ENCODE measurements at regions not wholly inside any gene's neighbourhood (a gene's known extent, or its start where the extent isn't known, plus 50 kb on each side); places are given as distances from the start of the nearest gene placed in this dataset.

DNA sequence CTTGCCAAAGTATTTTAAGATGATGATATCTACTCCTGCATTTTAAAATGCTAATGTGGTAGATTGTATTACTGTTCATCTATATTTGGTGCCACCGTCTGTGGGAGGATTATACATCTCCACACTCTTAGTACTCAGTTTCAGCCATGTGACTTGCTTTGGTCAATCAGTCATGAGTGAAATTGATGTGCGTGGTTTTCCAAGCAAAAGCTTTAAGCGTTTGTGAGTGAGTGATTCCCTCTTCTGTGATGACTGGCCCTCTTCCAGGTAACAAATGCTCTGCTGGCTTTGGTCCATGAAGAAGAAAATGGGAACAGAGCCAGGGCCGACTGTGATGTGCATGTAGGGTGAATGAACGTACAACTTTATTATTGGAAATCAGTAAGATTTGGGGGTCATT is 330.4 kb downstream of the LPIN1 start:
- Histone ChIP-seq H3K9me2 (ENCODE audit: insufficient read depth) (no peaks in the 10 kb centered on the region), H3K9me3 (ENCODE audit: control insufficient read depth in 1 of 2, insufficient read depth in 1 of 2, low read depth in 1 of 2, low read length in 2 of 2) (no peaks in the 10 kb centered on the region), H2AFZ (ENCODE audit: low read depth, low read length, poor library complexity, severe bottlenecking) (no peak overlapping the region), H3K9ac (ENCODE audit: low read length) (no peak overlapping the region), H3K4me1 (ENCODE audit: control insufficient read depth in 1 of 2, insufficient read depth in 2 of 2, low read length in 2 of 2) (no peaks in the 10 kb centered on the region), H3K27me3 (ENCODE audit: insufficient read depth, low read length) (no peaks in the 10 kb centered on the region), H4K20me1 (ENCODE audit: insufficient read depth) (no peaks in the 10 kb centered on the region), H3K27ac (ENCODE audit: low read depth, low read length) (no peak overlapping the region), H3K36me3 (ENCODE audit: control insufficient read depth in 1 of 2, insufficient read depth in 2 of 2, low read length in 2 of 2) (no peaks in the 10 kb centered on the region), H3K4me2 (ENCODE audit: low read length) (no peak overlapping the region), H3K79me2 (ENCODE audit: insufficient read depth, low read length) (no peaks in the 10 kb centered on the region), H3K4me3 (replicated peaks in 1 of 2; ENCODE audit: low read depth in 1 of 2, low read length in 2 of 2) (no peak overlapping the region)
- CTCF ChIA-PET = no interaction called here
- intact Hi-C loops (cut with micrococcal nuclease) = no loop called here
- no peak for DNase-seq (ENCODE audit: low read depth, low spot score)
- TF ChIP-seq EZH2 (IDR thresholded peaks at IDR 0.05) (no peak), ZNF274 (IDR thresholded peaks at IDR 0.05; ENCODE audit: low read depth, low read length) (no peak), ZFX (IDR thresholded peaks at IDR 0.05) (no peak), ELF1 (IDR thresholded peaks at IDR 0.05; ENCODE audit: borderline replicate concordance, low read depth) (no peak), RAD21 (IDR thresholded peaks at IDR 0.05; ENCODE audit: low read depth) (no peak), SRF (IDR thresholded peaks at IDR 0.05; ENCODE audit: low read depth) (no peak), CEBPB (IDR thresholded peaks at IDR 0.05; ENCODE audit: low read depth) (no peak), CBX3 (IDR thresholded peaks at IDR 0.05; ENCODE audit: low read depth) (no peak), SP1 (IDR thresholded peaks at IDR 0.05; ENCODE audit: low read depth) (no peak), YY1 (IDR thresholded peaks at IDR 0.05; ENCODE audit: extremely low read depth, insufficient replicate concordance, low read depth, low read length) (no peak)
- TF ChIP-seq, protein P1, sequence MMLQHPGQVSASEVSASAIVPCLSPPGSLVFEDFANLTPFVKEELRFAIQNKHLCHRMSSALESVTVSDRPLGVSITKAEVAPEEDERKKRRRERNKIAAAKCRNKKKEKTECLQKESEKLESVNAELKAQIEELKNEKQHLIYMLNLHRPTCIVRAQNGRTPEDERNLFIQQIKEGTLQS (IDR thresholded peaks at IDR 0.05) = no peak
- RAD21 ChIA-PET (ENCODE audit: low non-redundant PET in 1 of 2, low total read pairs in 2 of 2, uncharacterized antibody in 2 of 2, unreplicated experiment in 2 of 2) = no interaction called here
- POLR2A ChIA-PET = no interaction called here
- no TSS peak for BruUV-seq (replicated peaks)
- ATAC-seq = no peak

DNA sequence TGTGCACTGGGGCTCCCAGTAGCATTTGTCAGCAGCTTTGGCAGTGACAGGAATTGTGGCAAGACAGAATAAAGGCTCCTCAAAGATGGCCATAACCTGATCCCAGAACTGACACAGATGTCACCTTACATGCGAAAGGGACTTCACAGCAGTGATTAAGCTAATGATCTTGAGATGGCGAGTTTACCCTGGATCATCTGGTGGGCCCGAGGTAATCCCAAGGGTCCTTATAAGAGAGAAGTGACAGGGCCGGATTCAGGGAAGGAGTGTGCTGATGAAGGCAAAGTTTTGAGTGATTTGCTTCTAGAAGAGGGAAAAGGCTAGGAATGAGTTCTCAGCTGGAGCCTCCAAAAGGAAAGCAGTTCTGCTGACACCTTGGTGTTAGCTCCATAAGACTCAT is 333.9 kb downstream of the LPIN1 start:
- ATAC-seq (no peak), DNase-seq (ENCODE audit: low read depth, low spot score) (no peak)
- H3K9me2 ChIP-seq (ENCODE audit: insufficient read depth) = no peaks in the 10 kb centered on the region
- RAD21 ChIA-PET (ENCODE audit: low non-redundant PET in 1 of 2, low total read pairs in 2 of 2, uncharacterized antibody in 2 of 2, unreplicated experiment in 2 of 2) = no interaction called here
- H4K20me1 ChIP-seq (ENCODE audit: insufficient read depth) = no peaks in the 10 kb centered on the region
- no peaks in the 10 kb centered on the region for H3K9me3 ChIP-seq (ENCODE audit: control insufficient read depth in 1 of 2, insufficient read depth in 1 of 2, low read depth in 1 of 2, low read length in 2 of 2)
- no peaks in the 10 kb centered on the region for H3K79me2 ChIP-seq (ENCODE audit: insufficient read depth, low read length)
- no peak overlapping the region for H3K4me3 ChIP-seq (replicated peaks in 1 of 2; ENCODE audit: low read depth in 1 of 2, low read length in 2 of 2)
- H3K36me3 ChIP-seq (ENCODE audit: control insufficient read depth in 1 of 2, insufficient read depth in 2 of 2, low read length in 2 of 2) = no peaks in the 10 kb centered on the region
- POLR2A ChIA-PET = no interaction called here
- no peaks in the 10 kb centered on the region for H3K27me3 ChIP-seq (ENCODE audit: insufficient read depth, low read length)
- TF ChIP-seq YY1 (IDR thresholded peaks at IDR 0.05; ENCODE audit: extremely low read depth, insufficient replicate concordance, low read depth, low read length) = no peak
- TF ChIP-seq CEBPB (IDR thresholded peaks at IDR 0.05; ENCODE audit: low read depth) = no peak
- TF ChIP-seq RAD21 (IDR thresholded peaks at IDR 0.05; ENCODE audit: low read depth) = no peak
- TF ChIP-seq ELF1 (IDR thresholded peaks at IDR 0.05; ENCODE audit: borderline replicate concordance, low read depth) = no peak
- no peak for TF ChIP-seq ZFX (IDR thresholded peaks at IDR 0.05)
- TF ChIP-seq EGR1 (IDR thresholded peaks at IDR 0.05; ENCODE audit: low read depth) = no peak
- TF ChIP-seq TCF7L2 (IDR thresholded peaks at IDR 0.05; ENCODE audit: borderline replicate concordance, extremely low read depth, insufficient read depth, insufficient read length) = no peak
- TF ChIP-seq, protein P2, sequence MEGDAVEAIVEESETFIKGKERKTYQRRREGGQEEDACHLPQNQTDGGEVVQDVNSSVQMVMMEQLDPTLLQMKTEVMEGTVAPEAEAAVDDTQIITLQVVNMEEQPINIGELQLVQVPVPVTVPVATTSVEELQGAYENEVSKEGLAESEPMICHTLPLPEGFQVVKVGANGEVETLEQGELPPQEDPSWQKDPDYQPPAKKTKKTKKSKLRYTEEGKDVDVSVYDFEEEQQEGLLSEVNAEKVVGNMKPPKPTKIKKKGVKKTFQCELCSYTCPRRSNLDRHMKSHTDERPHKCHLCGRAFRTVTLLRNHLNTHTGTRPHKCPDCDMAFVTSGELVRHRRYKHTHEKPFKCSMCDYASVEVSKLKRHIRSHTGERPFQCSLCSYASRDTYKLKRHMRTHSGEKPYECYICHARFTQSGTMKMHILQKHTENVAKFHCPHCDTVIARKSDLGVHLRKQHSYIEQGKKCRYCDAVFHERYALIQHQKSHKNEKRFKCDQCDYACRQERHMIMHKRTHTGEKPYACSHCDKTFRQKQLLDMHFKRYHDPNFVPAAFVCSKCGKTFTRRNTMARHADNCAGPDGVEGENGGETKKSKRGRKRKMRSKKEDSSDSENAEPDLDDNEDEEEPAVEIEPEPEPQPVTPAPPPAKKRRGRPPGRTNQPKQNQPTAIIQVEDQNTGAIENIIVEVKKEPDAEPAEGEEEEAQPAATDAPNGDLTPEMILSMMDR (IDR thresholded peaks at IDR 0.05 in 2 of 3, conservative IDR thresholded peaks at IDR 0.05 in 1 of 3; ENCODE audit: borderline replicate concordance in 1 of 3, insufficient read depth in 1 of 3, low read depth in 2 of 3, low read length in 2 of 3) = no peak
- BruUV-seq (replicated peaks) = no TSS peak
- no peak overlapping the region for H3K27ac ChIP-seq (ENCODE audit: low read depth, low read length)
- H3K9ac ChIP-seq (ENCODE audit: low read length) = no peak overlapping the region
- H2AFZ ChIP-seq (ENCODE audit: low read depth, low read length, poor library complexity, severe bottlenecking) = no peak overlapping the region
- no peaks in the 10 kb centered on the region for H3K4me1 ChIP-seq (ENCODE audit: control insufficient read depth in 1 of 2, insufficient read depth in 2 of 2, low read length in 2 of 2)
- no peak overlapping the region for H3K4me2 ChIP-seq (ENCODE audit: low read length)
- CTCF ChIA-PET = no interaction called here
- intact Hi-C loops (cut with micrococcal nuclease) = no loop called here
